ENCODE measurements at regions not wholly inside any gene's neighbourhood (a gene's known extent, or its start where the extent isn't known, plus 50 kb on each side); places are given as distances from the start of the nearest gene placed in this dataset.

GRCh38 chr6:23396949-23397348, 729.1 kb upstream of the NRSN1 start:
- peaks cover 4% of the 10 kb centered on the region; the same call in 1 of the 2 replicates for H3K9me3 ChIP-seq (ENCODE audit: low read length)
- intact Hi-C loops (cut with micrococcal nuclease; ENCODE audit: unreplicated experiment) = no loop called here
- in situ Hi-C loops (cut with HindIII; ENCODE audit: extremely low pct_ligation_motif_present, low pct_unique_long_range_greater_than_20kb) = no loop called here
- H3K4me1 ChIP-seq (ENCODE audit: insufficient read depth, low read length) = no peaks in the 10 kb centered on the region
- DNase-seq (ENCODE audit: low spot score) = no peak
- ATAC-seq = no peak
- no peak overlapping the region for H2AFZ ChIP-seq (ENCODE audit: low read length)
- TF ChIP-seq TFE3 (CRISPR knock-in tag; IDR thresholded peaks at IDR 0.05) (no peak), POLR2A (IDR thresholded peaks at IDR 0.05; ENCODE audit: insufficient read depth in 1 of 2, low read depth in 2 of 2, low read length in 2 of 2) (no peak), SAP130 (CRISPR knock-in tag; IDR thresholded peaks at IDR 0.05; ENCODE audit: low read depth) (no peak), FOXK2 (IDR thresholded peaks at IDR 0.05) (no peak), NCOA5 (CRISPR knock-in tag; IDR thresholded peaks at IDR 0.05) (no peak), STAG1 (CRISPR knock-in tag; IDR thresholded peaks at IDR 0.05) (no peak), STAT6 (CRISPR knock-in tag; IDR thresholded peaks at IDR 0.05; ENCODE audit: borderline replicate concordance) (no peak), ZNF761 (CRISPR knock-in tag; conservative IDR thresholded peaks at IDR 0.05) (no peak), POGZ (CRISPR knock-in tag; IDR thresholded peaks at IDR 0.05) (no peak)
- TF ChIP-seq, protein P1, sequence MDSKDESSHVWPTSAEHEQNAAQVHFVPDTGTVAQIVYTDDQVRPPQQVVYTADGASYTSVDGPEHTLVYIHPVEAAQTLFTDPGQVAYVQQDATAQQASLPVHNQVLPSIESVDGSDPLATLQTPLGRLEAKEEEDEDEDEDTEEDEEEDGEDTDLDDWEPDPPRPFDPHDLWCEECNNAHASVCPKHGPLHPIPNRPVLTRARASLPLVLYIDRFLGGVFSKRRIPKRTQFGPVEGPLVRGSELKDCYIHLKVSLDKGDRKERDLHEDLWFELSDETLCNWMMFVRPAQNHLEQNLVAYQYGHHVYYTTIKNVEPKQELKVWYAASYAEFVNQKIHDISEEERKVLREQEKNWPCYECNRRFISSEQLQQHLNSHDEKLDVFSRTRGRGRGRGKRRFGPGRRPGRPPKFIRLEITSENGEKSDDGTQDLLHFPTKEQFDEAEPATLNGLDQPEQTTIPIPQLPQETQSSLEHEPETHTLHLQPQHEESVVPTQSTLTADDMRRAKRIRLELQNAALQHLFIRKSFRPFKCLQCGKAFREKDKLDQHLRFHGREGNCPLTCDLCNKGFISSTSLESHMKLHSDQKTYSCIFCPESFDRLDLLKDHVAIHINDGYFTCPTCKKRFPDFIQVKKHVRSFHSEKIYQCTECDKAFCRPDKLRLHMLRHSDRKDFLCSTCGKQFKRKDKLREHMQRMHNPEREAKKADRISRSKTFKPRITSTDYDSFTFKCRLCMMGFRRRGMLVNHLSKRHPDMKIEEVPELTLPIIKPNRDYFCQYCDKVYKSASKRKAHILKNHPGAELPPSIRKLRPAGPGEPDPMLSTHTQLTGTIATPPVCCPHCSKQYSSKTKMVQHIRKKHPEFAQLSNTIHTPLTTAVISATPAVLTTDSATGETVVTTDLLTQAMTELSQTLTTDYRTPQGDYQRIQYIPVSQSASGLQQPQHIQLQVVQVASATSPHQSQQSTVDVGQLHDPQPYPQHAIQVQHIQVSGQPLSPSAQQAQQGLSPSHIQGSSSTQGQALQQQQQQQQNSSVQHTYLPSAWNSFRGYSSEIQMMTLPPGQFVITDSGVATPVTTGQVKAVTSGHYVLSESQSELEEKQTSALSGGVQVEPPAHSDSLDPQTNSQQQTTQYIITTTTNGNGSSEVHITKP (CRISPR knock-in tag; IDR thresholded peaks at IDR 0.05; ENCODE audit: low read depth) = no peak
- TF ChIP-seq, protein P2, sequence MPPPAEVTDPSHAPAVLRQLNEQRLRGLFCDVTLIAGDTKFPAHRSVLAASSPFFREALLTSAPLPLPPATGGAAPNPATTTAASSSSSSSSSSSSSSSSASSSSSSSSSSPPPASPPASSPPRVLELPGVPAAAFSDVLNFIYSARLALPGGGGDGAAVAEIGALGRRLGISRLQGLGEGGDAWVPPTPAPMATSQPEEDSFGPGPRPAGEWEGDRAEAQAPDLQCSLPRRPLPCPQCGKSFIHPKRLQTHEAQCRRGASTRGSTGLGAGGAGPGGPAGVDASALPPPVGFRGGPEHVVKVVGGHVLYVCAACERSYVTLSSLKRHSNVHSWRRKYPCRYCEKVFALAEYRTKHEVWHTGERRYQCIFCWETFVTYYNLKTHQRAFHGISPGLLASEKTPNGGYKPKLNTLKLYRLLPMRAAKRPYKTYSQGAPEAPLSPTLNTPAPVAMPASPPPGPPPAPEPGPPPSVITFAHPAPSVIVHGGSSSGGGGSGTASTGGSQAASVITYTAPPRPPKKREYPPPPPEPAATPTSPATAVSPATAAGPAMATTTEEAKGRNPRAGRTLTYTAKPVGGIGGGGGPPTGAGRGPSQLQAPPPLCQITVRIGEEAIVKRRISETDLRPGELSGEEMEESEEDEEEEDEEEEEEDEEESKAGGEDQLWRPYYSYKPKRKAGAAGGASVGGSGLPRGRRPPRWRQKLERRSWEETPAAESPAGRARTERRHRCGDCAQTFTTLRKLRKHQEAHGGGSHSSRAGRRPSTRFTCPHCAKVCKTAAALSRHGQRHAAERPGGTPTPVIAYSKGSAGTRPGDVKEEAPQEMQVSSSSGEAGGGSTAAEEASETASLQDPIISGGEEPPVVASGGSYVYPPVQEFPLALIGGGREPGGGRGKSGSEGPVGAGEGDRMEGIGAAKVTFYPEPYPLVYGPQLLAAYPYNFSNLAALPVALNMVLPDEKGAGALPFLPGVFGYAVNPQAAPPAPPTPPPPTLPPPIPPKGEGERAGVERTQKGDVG (CRISPR knock-in tag; IDR thresholded peaks at IDR 0.05; ENCODE audit: borderline replicate concordance) = no peak
- TF ChIP-seq, protein P3, sequence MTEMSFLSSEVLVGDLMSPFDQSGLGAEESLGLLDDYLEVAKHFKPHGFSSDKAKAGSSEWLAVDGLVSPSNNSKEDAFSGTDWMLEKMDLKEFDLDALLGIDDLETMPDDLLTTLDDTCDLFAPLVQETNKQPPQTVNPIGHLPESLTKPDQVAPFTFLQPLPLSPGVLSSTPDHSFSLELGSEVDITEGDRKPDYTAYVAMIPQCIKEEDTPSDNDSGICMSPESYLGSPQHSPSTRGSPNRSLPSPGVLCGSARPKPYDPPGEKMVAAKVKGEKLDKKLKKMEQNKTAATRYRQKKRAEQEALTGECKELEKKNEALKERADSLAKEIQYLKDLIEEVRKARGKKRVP (CRISPR knock-in tag; IDR thresholded peaks at IDR 0.05) = no peak
- ChIA-PET CTCF (ENCODE audit: low intra/inter-chr PET ratio, low total read pairs) (no interaction called here), POLR2A (no interaction called here)
- no peaks in the 10 kb centered on the region for H4K20me1 ChIP-seq (ENCODE audit: insufficient read depth, low read length)
- BruUV-seq (replicated peaks) = no TSS peak
- H3K27me3 ChIP-seq (ENCODE audit: control insufficient read depth in 1 of 2, insufficient read depth in 2 of 2, low read length in 2 of 2) = no peaks in the 10 kb centered on the region
- no peak for FAIRE-seq
- H3K79me2 ChIP-seq (ENCODE audit: insufficient read depth, low read length) = no peaks in the 10 kb centered on the region
- H3K4me2 ChIP-seq (ENCODE audit: low read depth, low read length) = no peak overlapping the region
- 8% methylated on average over 3 of the region's 3 CpGs for WGBS (ENCODE audit: low lambda C conversion rate)
- H3K9ac ChIP-seq (ENCODE audit: insufficient read depth, low read depth, low read length) = no peak overlapping the region
- no peaks in the 10 kb centered on the region for H3K36me3 ChIP-seq (replicated peaks in 1 of 2; ENCODE audit: control insufficient read depth in 1 of 2, insufficient read depth in 2 of 2, low read length in 2 of 2)
- H3K27ac ChIP-seq (ENCODE audit: extremely low read length, insufficient read depth, low read length) = no peak overlapping the region
- H3K4me3 ChIP-seq (replicated peaks in 1 of 3; ENCODE audit: insufficient read depth in 1 of 3, low read depth in 2 of 3, low read length in 3 of 3) = no peak overlapping the region

Measured in HepG2 (cell line).